B cell (primary cell): ENCODE measurements at regions not wholly inside any gene's neighbourhood (a gene's known extent, or its start where the extent isn't known, plus 50 kb on each side); places are given as distances from the start of the nearest gene placed in this dataset.

Source experiments
- CTCF ChIP-seq: fragments of 200-600 bp; IDR thresholded peaks from one replicate; pipeline ENCODE4 v1.8.0; 2022; ENCODE audit warnings: antibody characterized with exemption, mild to moderate bottlenecking
- EZH2 ChIP-seq: IDR thresholded peaks from 2 replicates; pipeline ENCODE4 v1.6.1; 2012; ENCODE audit warnings: borderline replicate concordance, low read depth, mild to moderate bottlenecking, moderate library complexity, low read length; ENCODE audit not compliant: insufficient read depth, poor library complexity, severe bottlenecking

GRCh38 chr3:87564438-87564837, 288.1 kb upstream of the POU1F1 start:
- TF ChIP-seq EZH2: no peak
- no peak for TF ChIP-seq CTCF
